ENCODE measurements at regions not wholly inside any gene's neighbourhood (a gene's known extent, or its start where the extent isn't known, plus 50 kb on each side); places are given as distances from the start of the nearest gene placed in this dataset.
A peak's percentile ranks its signal among the peaks of the same experiment; 100 is the strongest.

- DNase-seq = no peak
- 58 to 64% methylated on average over 7 of the region's 7 CpGs for WGBS, 2 donors
- intact Hi-C loops (cut with DNase I) = no loop called here
- Histone ChIP-seq H3K4me1 (peaks cover 0 to 42% (median 25%) of the 10 kb centered on the region in 4 donors), H3K27me3 (no peaks in the 10 kb centered on the region), H3K36me3 (no peaks in the 10 kb centered on the region), H3K9me3 (no peaks in the 10 kb centered on the region), H3K4me3 (no peak overlapping the region), H3K27ac (peak overlapping the region in 1 of 4 donors; percentile 2)
- TF ChIP-seq CTCF (IDR thresholded peaks at IDR 0.05) (no peak), POLR2A (IDR thresholded peaks at IDR 0.05) (no peak), POLR2AphosphoS5 (IDR thresholded peaks at IDR 0.05) (no peak), EP300 (IDR thresholded peaks at IDR 0.05) (no peak)
Measured at GRCh38 chr12:56838621-56839488, 75.7 kb downstream of the HSD17B6 start.

Small RNA genes lying in the stretch of these regions (small RNA-seq; reads per million reads assigned to genes)
- gene AC121758.2 (0 reads per million in 3 donors), gene RF00554 (0 reads per million in 3 donors)
